ENCODE measurements at regions not wholly inside any gene's neighbourhood (a gene's known extent, or its start where the extent isn't known, plus 50 kb on each side); places are given as distances from the start of the nearest gene placed in this dataset.

- Histone ChIP-seq H3K9me3 (no peaks in the 10 kb centered on the region), H3K4me1 (peaks cover 0 to 26% (median 4%) of the 10 kb centered on the region in 9 donors), H3K27me3 (no peaks in the 10 kb centered on the region), H3K36me3 (no peaks in the 10 kb centered on the region), H3K27ac (no peak overlapping the region), H3K4me3 (no peak overlapping the region)
- no peak for TF ChIP-seq CTCF (IDR thresholded peaks at IDR 0.05)
- ATAC-seq (no peak), DNase-seq (no peak)
- intact Hi-C loops (cut with DNase I), result no loop called here
- 79 to 98% methylated on average over 3 of the region's 3 CpGs for WGBS, 2 donors
Observed at GRCh38 chr10:44238212-44238611, 146.7 kb downstream of the CXCL12 start.

- no peak for ATAC-seq
- 95 to 100% methylated on average over 1 of the region's 1 CpG for WGBS, 2 donors
Observed at GRCh38 chr10:44237364-44238049, 147.4 kb downstream of the CXCL12 start.

GRCh38 chr10:44235363-44235762 is 149.5 kb downstream of the CXCL12 start:
- TF ChIP-seq CTCF (IDR thresholded peaks at IDR 0.05), result no peak
- intact Hi-C loops (cut with DNase I), result no loop called here
- no peaks in the 10 kb centered on the region for H3K27me3 ChIP-seq
- peaks cover 0 to 17% (median 4%) of the 10 kb centered on the region in 9 donors for H3K4me1 ChIP-seq
- no peak overlapping the region for H3K4me3 ChIP-seq
- no peak for DNase-seq
- no peak for ATAC-seq
- no peaks in the 10 kb centered on the region for H3K36me3 ChIP-seq
- WGBS, 2 donors, result 97 to 98% methylated on average over 5 of the region's 5 CpGs
- H3K9me3 ChIP-seq, result peaks cover 0 to 7% (median 0%) of the 10 kb centered on the region in 11 donors
- H3K27ac ChIP-seq, result no peak overlapping the region

More at GRCh38 chr10:44237364-44238049, 147.4 kb downstream of the CXCL12 start:
- H3K27ac ChIP-seq, result no peak overlapping the region
- no peaks in the 10 kb centered on the region for H3K36me3 ChIP-seq
- H3K27me3 ChIP-seq, result no peaks in the 10 kb centered on the region
- intact Hi-C loops (cut with DNase I), result no loop called here
- no peak for DNase-seq
- TF ChIP-seq CTCF (IDR thresholded peaks at IDR 0.05), result no peak
- no peak overlapping the region for H3K4me3 ChIP-seq
- no peaks in the 10 kb centered on the region for H3K9me3 ChIP-seq
- H3K4me1 ChIP-seq, result peaks cover 0 to 26% (median 4%) of the 10 kb centered on the region in 9 donors

- Histone ChIP-seq H3K4me3 (no peak overlapping the region), H3K27ac (peak overlapping the region in 2 of 10 donors; percentile 3 to 22), H3K9me3 (peaks cover 0 to 7% (median 0%) of the 10 kb centered on the region in 11 donors), H3K27me3 (no peaks in the 10 kb centered on the region), H3K36me3 (no peaks in the 10 kb centered on the region), H3K4me1 (peaks cover 0 to 16% (median 0%) of the 10 kb centered on the region in 9 donors)
- ATAC-seq, result peak in 4 of 8 donors; percentile 41 to 80 (median 51)
- no peak for DNase-seq
- WGBS, 2 donors, result 85 to 86% methylated on average over 3 of the region's 3 CpGs
- no peak for TF ChIP-seq CTCF (IDR thresholded peaks at IDR 0.05)
- intact Hi-C loops (cut with DNase I), result no loop called here
Observed at GRCh38 chr10:44234483-44234875, 150.4 kb downstream of the CXCL12 start.

All from heart right ventricle (tissue), 16 donors.